ENCODE measurements at regions not wholly inside any gene's neighbourhood (a gene's known extent, or its start where the extent isn't known, plus 50 kb on each side); places are given as distances from the start of the nearest gene placed in this dataset.
A peak's percentile ranks its signal among the peaks of the same experiment; 100 is the strongest.

DNA sequence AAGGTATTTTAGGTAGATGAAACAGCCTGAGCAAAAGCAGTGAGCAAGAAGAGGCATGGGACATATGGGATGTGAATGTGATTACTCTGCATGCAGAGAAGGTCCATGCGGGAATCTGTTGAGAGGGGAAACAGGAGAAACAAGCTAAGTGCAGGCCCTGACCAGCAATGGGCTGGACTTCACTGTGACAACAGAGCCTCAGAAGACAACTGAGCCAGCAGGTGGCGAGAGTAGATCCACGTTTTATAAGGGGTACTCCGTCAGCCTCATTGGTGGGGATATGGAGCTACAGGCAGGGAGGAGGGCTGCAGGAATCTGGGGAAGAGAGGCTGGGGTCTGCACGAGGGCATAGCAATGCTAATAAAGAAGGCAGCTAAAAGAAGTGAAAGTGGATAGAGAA is 405.9 kb upstream of the LMCD1 start:
- DNase-seq (ENCODE audit: extremely low read depth in 1 of 11, low read depth in 9 of 11, low spot score in 4 of 11), result no peak

- DNase-seq (ENCODE audit: extremely low read depth in 1 of 11, low read depth in 9 of 11, low spot score in 4 of 11), result no peak
These were observed 403.9 kb upstream of the LMCD1 start for GRCh38 chr3:8097690-8098089.

DNA sequence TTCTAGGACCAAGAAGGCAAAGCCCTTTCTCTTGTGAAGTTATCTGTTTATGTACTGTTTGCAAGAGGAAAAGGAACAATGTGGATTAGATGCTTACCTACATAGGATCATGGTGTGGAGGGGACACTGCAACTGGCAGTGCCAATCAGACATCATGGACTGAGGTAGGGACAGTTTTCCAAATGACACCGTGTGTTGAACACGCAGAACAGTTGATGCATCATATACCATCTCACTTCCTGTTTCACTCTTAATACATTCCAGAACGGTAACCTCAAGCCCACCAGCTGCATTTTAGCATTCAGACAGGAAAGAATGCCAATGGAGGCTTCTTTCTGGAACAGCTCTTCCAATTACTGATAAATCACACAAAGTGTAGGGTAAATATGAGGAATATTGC is 397.7 kb upstream of the LMCD1 start:
- no peak for DNase-seq (ENCODE audit: extremely low read depth in 1 of 11, low read depth in 9 of 11, low spot score in 4 of 11)

DNA sequence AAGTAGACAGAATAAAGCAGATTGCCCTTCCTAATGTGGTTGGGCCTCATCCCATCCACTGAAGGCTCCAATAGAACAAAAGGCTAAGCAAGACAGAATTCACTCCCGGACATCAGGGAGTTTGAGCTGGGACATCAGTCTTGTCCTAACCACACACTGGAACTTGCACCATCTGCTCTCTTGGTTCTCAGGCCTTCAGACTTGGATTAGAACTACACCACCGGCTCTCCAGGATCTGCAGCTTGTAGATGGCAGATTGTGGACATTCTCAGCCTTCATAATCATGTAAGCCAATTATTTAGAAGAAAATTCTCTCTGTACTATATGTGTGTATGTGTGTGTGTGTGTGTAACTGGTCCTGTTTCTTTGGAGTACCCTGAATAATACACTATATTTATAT is 394.7 kb upstream of the LMCD1 start:
- DNase-seq (ENCODE audit: extremely low read depth in 1 of 11, low read depth in 9 of 11, low spot score in 4 of 11), result no peak

GRCh38 chr3:8110966-8111798 is 390.4 kb upstream of the LMCD1 start:
- peak in 8 of 11 donors; percentile 67 to 81 (median 72) for DNase-seq (ENCODE audit: extremely low read depth in 1 of 11, low read depth in 9 of 11, low spot score in 4 of 11)

DNA sequence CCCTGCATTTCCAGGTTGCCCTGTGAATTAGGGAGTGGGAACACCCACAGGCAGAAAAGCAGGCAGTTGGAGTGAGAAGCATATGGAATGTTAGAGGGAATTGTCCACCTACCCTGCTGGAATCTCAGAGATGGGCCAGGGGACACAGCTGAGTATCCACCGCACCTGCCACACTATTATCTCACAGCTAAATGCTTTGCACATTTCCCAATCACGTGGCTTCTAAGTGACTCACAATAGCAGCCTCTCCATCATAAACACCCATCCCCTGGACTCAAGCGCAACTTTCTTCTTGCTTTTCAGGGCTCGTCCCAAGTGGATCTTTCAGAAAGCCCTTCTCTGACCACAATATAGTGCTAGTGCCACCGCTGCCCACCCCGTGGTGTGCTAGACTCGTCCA is 389.0 kb upstream of the LMCD1 start:
- no peak for DNase-seq (ENCODE audit: extremely low read depth in 1 of 11, low read depth in 9 of 11, low spot score in 4 of 11)

DNA sequence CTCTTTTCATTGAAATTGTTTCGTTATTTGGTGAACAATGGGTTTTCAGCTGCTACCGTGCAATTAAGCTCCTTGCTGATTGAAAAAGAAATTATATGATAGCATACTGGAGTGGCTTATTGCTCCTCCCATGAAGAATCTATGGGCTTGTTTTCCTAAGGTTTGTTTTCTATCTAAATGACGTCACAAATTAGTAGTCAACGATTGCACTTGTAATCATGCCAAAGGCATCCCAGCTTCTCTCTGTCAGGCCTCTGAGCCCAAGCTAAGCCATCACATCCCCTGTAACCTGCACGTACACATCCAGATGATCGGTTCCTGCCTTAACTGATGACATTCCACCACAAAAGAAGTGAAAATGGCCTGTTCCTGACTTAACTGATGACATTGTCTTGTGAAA is 388.0 kb upstream of the LMCD1 start:
- DNase-seq (ENCODE audit: extremely low read depth in 1 of 11, low read depth in 9 of 11, low spot score in 4 of 11), result no peak

GRCh38 chr3:8128686-8129085 is 372.9 kb upstream of the LMCD1 start:
- DNase-seq (ENCODE audit: extremely low read depth in 1 of 11, low read depth in 9 of 11, low spot score in 4 of 11), result peak in 10 of 11 donors; percentile 20 to 75 (median 47)

DNA sequence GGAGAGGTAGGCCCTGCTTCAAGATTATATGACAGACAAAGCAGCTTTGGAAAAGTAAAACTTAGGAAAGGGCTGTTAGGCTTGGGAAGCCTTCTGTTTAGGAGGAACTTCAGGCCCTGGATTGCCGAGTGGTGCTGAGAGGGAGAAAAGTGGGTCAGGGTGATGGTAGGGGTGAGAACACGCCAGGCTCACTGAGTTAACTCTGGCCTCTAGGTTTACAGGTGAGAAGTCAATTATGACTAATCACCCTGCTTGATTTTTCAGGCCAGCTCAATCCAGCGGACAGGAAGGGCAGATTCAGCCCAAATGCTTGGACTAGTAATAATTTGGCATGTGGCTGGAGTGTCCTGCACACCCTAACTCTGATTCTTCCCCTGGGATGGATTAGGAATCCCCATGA is 365.1 kb upstream of the LMCD1 start:
- no peak for DNase-seq (ENCODE audit: extremely low read depth in 1 of 11, low read depth in 9 of 11, low spot score in 4 of 11)

GRCh38 chr3:8143186-8143585 is 358.4 kb upstream of the LMCD1 start:
- no peak for DNase-seq (ENCODE audit: extremely low read depth in 1 of 11, low read depth in 9 of 11, low spot score in 4 of 11)

- DNase-seq (ENCODE audit: extremely low read depth in 1 of 11, low read depth in 9 of 11, low spot score in 4 of 11), result no peak
These were observed 356.0 kb upstream of the LMCD1 start for GRCh38 chr3:8145661-8146060.

DNA sequence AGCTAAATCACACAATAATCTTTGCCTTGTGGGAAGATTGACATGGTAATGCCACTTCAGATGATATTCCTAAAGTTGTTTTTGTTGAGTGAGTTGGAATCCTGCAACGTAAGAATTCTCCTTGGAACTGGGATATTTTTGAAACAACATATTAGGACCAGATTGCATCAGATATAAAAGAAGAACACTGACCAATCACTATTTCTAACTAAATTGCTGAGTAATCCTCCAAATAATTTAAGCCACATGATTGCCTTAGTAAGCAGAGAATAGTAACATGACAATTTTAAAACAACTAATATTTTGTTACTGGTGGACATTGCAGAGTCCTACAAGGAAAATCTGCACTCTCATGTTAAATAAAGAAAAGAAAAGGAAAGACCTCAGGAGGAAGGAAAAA is 353.9 kb upstream of the LMCD1 start:
- DNase-seq (ENCODE audit: extremely low read depth in 1 of 11, low read depth in 9 of 11, low spot score in 4 of 11), result no peak

GRCh38 chr3:8152821-8153418 is 348.7 kb upstream of the LMCD1 start:
- DNase-seq (ENCODE audit: extremely low read depth in 1 of 11, low read depth in 9 of 11, low spot score in 4 of 11), result no peak

DNA sequence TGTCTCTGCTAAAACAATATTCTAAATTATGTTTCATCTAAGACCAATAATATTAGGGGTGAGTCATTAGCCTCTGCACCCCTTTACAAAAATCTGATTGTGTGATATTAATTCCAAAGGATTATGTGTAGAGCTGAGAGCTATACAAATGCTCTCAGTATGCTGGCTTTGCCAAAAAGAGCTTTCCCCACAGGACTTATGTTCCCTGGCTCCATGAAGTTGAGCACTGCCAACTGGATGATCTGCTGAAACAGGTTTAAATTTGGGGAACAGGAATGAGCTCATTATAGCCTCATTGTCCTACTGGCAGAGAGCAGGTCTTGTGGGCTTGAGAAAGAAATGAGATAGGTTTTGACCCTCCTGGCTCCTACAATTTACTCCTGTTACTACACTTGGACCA is 347.8 kb upstream of the LMCD1 start:
- DNase-seq (ENCODE audit: extremely low read depth in 1 of 11, low read depth in 9 of 11, low spot score in 4 of 11), result no peak

GRCh38 chr3:8154617-8155016 is 347.0 kb upstream of the LMCD1 start:
- DNase-seq (ENCODE audit: extremely low read depth in 1 of 11, low read depth in 9 of 11, low spot score in 4 of 11), result peak in 1 of 11 donors; percentile 9

DNA sequence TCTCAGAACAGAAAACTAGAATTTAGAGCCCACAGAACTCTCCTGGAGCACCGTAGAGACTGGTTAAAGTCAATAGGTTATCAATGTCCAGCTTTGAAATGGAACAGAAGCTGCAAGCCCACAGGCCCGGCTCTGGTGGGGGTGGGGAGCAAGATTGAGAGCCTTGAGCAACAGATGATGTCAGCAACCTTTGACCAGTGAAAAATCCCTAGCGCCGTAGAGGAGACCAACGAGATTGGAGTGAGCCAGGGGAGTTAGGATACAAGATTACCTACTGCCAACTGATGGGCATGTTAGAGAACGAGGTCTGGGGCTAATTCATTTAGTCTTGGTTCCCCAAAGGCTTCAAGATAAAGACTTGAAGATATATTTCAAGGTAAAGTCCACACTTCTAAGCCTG is 345.5 kb upstream of the LMCD1 start:
- DNase-seq (ENCODE audit: extremely low read depth in 1 of 11, low read depth in 9 of 11, low spot score in 4 of 11), result no peak

DNA sequence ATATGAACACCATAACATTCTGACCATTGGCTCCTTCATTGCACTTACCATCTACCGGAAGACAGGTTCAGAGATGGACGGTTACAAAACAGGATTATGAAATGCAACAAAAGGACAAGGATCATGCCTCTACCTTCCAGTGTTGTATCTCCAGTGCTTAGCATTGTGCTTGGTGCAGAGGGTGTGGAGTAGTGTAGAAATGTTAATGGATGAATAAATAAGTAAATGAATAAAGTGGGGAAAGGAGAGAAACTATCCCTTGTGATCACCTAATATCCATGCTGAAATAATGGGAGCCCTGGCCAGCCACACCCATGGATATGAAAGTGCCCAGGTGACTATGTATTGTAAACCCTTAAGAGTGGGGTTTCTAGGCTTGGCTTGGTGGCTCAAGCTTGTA is 344.8 kb upstream of the LMCD1 start:
- no peak for DNase-seq (ENCODE audit: extremely low read depth in 1 of 11, low read depth in 9 of 11, low spot score in 4 of 11)

DNA sequence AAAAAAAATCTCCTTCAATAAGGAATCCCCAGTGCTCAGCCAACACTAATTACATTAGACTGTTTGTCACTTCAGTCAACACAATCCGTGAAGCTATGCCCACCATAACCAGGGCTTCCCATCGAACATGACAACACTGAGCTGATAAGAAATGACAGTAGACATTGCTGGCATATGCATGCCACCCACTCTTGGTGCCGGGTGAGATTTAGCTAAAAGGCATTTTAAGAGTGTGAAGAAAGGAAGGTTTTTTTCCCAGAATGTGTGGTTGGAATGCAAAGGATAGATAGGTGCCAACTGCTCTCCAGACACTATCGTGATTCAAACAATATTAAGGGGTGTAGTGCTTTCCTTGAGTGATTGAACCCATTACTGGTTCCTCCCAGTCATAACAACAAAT is 344.0 kb upstream of the LMCD1 start:
- no peak for DNase-seq (ENCODE audit: extremely low read depth in 1 of 11, low read depth in 9 of 11, low spot score in 4 of 11)

- no peak for DNase-seq (ENCODE audit: extremely low read depth in 1 of 11, low read depth in 9 of 11, low spot score in 4 of 11)
These were observed 337.5 kb upstream of the LMCD1 start for GRCh38 chr3:8164145-8164544.

- DNase-seq (ENCODE audit: extremely low read depth in 1 of 11, low read depth in 9 of 11, low spot score in 4 of 11), result no peak
These were observed 335.6 kb upstream of the LMCD1 start for GRCh38 chr3:8166014-8166413.

DNA sequence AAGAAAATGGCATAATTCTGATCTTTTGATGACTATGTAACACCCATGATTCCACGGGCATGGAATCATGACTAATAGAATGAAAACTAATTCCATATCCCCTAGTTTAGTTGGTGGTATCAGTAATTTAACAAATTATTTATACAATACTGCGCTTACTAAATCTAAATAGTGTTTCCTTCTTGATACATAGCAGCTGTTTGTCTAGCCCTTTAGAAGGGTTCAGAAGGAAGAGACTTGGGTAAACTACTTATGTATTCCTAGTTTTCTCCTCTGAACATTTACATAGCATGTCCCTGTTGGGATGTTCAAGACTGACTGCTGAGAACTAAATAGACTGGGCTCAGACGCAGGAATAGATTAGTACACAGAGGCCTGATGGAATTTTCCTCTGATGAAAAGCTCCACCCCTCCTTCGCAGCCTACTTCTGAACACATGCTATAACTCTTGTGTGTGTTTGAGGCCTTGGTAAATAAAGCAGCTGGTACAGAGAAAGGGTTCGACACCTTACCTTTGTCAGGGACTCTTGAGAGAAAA is 330.6 kb upstream of the LMCD1 start:
- no peak for DNase-seq (ENCODE audit: extremely low read depth in 1 of 11, low read depth in 9 of 11, low spot score in 4 of 11)
